ENCODE measurements at regions not wholly inside any gene's neighbourhood (a gene's known extent, or its start where the extent isn't known, plus 50 kb on each side); places are given as distances from the start of the nearest gene placed in this dataset.
"Not testable (repeated sequence)": the region's sequence is repeated elsewhere in the genome, so short reads cannot be mapped to it uniquely, and the experiment has no call there.

GRCh38 chr12:5096241-5096924, 52.7 kb downstream of the KCNA5 start:
- no peak for DNase-seq (ENCODE audit: low read depth)

GRCh38 chr12:5097786-5098185, 54.1 kb downstream of the KCNA5 start:
- DNase-seq (ENCODE audit: low read depth): no peak

- DNase-seq (ENCODE audit: low read depth): no peak
Measured at GRCh38 chr12:5099136-5099535, 55.5 kb downstream of the KCNA5 start.

- no peak for DNase-seq (ENCODE audit: low read depth)
Measured at GRCh38 chr12:5099591-5099990, 55.9 kb downstream of the KCNA5 start.

- DNase-seq (ENCODE audit: low read depth): no peak
Measured at GRCh38 chr12:5101686-5102085, 58.0 kb downstream of the KCNA5 start.

- peak; percentile 40 for DNase-seq (ENCODE audit: low read depth)
Measured at GRCh38 chr12:5102261-5102789, 58.6 kb downstream of the KCNA5 start.

GRCh38 chr12:5102806-5103205, 59.1 kb downstream of the KCNA5 start:
- DNase-seq (ENCODE audit: low read depth): no peak

GRCh38 chr12:5110345-5110744, 66.7 kb downstream of the KCNA5 start:
- DNase-seq (ENCODE audit: low read depth): no peak

- no peak for DNase-seq (ENCODE audit: low read depth)
Measured at GRCh38 chr12:5114436-5114835, 70.8 kb downstream of the KCNA5 start.

- not testable (repeated sequence) for DNase-seq (ENCODE audit: low read depth)
Measured at GRCh38 chr12:5121784-5122183, 78.1 kb downstream of the KCNA5 start.

GRCh38 chr12:5122256-5122831, 78.7 kb downstream of the KCNA5 start:
- not testable (repeated sequence) for DNase-seq (ENCODE audit: low read depth)

GRCh38 chr12:5123921-5124320, 80.2 kb downstream of the KCNA5 start:
- no peak for DNase-seq (ENCODE audit: low read depth)

GRCh38 chr12:5124401-5124800, 80.7 kb downstream of the KCNA5 start:
- DNase-seq (ENCODE audit: low read depth): no peak

- no peak for DNase-seq (ENCODE audit: low read depth)
Measured at GRCh38 chr12:5134861-5135525, 91.3 kb downstream of the KCNA5 start.

- DNase-seq (ENCODE audit: low read depth): no peak
Measured at GRCh38 chr12:5138256-5138655, 94.6 kb downstream of the KCNA5 start.

GRCh38 chr12:5138845-5139244, 95.2 kb downstream of the KCNA5 start:
- no peak for DNase-seq (ENCODE audit: low read depth)

- DNase-seq (ENCODE audit: low read depth): no peak
Measured at GRCh38 chr12:5139751-5140150, 96.1 kb downstream of the KCNA5 start.

- DNase-seq (ENCODE audit: low read depth): no peak
Measured at GRCh38 chr12:5140190-5140589, 96.5 kb downstream of the KCNA5 start.

GRCh38 chr12:5148880-5149279, 105.2 kb downstream of the KCNA5 start:
- DNase-seq (ENCODE audit: low read depth): no peak

GRCh38 chr12:5154091-5154490, 110.4 kb downstream of the KCNA5 start:
- no peak for DNase-seq (ENCODE audit: low read depth)

GRCh38 chr12:5155866-5156265, 112.2 kb downstream of the KCNA5 start:
- DNase-seq (ENCODE audit: low read depth): no peak

- DNase-seq (ENCODE audit: low read depth): no peak
Measured at GRCh38 chr12:5160827-5161226, 117.1 kb downstream of the KCNA5 start.

- DNase-seq (ENCODE audit: low read depth): no peak
Measured at GRCh38 chr12:5163661-5164060, 120.0 kb downstream of the KCNA5 start.
